ENCODE measurements at regions not wholly inside any gene's neighbourhood (a gene's known extent, or its start where the extent isn't known, plus 50 kb on each side); places are given as distances from the start of the nearest gene placed in this dataset.
"Not testable (repeated sequence)": the region's sequence is repeated elsewhere in the genome, so short reads cannot be mapped to it uniquely, and the experiment has no call there.

DNA sequence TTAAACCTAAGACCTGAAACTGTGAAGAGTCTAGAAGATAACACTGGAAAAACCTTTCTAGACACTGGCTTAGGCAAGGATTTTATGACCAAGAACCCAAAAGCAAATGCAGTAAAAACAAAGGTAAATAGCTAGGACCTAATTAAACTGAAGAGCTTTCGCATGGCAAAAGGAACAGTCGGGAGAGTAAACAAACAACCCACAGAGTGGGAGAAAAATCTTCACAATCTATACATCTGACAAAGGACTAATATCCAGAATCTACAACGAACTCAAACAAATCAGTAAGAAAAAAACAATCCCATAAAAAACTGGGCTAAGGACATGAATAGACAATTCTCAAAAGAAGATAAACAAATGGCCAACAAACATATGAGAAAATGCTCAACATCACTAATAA is 64.4 kb upstream of the MED14 start:
- TF ChIP-seq, protein P1, sequence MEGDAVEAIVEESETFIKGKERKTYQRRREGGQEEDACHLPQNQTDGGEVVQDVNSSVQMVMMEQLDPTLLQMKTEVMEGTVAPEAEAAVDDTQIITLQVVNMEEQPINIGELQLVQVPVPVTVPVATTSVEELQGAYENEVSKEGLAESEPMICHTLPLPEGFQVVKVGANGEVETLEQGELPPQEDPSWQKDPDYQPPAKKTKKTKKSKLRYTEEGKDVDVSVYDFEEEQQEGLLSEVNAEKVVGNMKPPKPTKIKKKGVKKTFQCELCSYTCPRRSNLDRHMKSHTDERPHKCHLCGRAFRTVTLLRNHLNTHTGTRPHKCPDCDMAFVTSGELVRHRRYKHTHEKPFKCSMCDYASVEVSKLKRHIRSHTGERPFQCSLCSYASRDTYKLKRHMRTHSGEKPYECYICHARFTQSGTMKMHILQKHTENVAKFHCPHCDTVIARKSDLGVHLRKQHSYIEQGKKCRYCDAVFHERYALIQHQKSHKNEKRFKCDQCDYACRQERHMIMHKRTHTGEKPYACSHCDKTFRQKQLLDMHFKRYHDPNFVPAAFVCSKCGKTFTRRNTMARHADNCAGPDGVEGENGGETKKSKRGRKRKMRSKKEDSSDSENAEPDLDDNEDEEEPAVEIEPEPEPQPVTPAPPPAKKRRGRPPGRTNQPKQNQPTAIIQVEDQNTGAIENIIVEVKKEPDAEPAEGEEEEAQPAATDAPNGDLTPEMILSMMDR (optimal IDR thresholded peaks at IDR 0.05 in 1 of 3, IDR thresholded peaks at IDR 0.05 in 1 of 3, conservative IDR thresholded peaks at IDR 0.05 in 1 of 3; ENCODE audit: extremely low read depth in 1 of 3, insufficient read depth in 2 of 3, low read length in 3 of 3): not testable (repeated sequence)
- TF ChIP-seq EZH2 (IDR thresholded peaks at IDR 0.05; ENCODE audit: low read length): not testable (repeated sequence)

Data from keratinocyte (primary cell).